ENCODE measurements at regions not wholly inside any gene's neighbourhood (a gene's known extent, or its start where the extent isn't known, plus 50 kb on each side); places are given as distances from the start of the nearest gene placed in this dataset.

DNA sequence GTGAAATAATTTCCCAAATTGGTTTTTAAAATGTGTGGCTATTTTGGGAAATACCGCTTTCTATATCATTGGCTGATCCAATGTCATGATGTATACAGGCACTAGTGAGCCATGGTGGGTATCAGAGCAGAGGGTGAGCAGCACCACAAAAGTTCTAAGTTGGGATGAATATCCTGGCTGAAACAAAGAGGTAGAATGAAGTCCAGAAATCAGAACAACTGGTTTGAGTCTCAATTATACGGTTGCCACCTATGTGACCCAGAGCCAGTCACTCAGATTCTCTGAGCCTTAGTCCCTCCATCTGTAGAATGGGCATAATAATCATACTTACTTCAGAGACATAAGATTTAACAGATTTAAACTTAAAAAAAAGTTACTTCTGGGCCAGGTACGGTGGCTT is 172.3 kb downstream of the ZFP64 start:
- H3K4me1 ChIP-seq (ENCODE audit: control insufficient read depth, extremely low read depth, insufficient read depth, low read length): peaks cover 3% of the 10 kb centered on the region
- no peaks in the 10 kb centered on the region for H4K20me1 ChIP-seq (ENCODE audit: control insufficient read depth, extremely low read depth, insufficient read depth, low read length)
- no peaks in the 10 kb centered on the region for H3K27me3 ChIP-seq (ENCODE audit: control insufficient read depth, extremely low read depth, insufficient read depth, low read length)
- no peak for FAIRE-seq
- no peak overlapping the region for H2AFZ ChIP-seq (ENCODE audit: control insufficient read depth, low read length)
- TF ChIP-seq, protein P1, sequence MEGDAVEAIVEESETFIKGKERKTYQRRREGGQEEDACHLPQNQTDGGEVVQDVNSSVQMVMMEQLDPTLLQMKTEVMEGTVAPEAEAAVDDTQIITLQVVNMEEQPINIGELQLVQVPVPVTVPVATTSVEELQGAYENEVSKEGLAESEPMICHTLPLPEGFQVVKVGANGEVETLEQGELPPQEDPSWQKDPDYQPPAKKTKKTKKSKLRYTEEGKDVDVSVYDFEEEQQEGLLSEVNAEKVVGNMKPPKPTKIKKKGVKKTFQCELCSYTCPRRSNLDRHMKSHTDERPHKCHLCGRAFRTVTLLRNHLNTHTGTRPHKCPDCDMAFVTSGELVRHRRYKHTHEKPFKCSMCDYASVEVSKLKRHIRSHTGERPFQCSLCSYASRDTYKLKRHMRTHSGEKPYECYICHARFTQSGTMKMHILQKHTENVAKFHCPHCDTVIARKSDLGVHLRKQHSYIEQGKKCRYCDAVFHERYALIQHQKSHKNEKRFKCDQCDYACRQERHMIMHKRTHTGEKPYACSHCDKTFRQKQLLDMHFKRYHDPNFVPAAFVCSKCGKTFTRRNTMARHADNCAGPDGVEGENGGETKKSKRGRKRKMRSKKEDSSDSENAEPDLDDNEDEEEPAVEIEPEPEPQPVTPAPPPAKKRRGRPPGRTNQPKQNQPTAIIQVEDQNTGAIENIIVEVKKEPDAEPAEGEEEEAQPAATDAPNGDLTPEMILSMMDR (optimal IDR thresholded peaks at IDR 0.05 in 1 of 3, IDR thresholded peaks at IDR 0.05 in 1 of 3, conservative IDR thresholded peaks at IDR 0.05 in 1 of 3; ENCODE audit: extremely low read depth in 1 of 3, insufficient read depth in 2 of 3, low read length in 3 of 3): no peak
- no peak for TF ChIP-seq EZH2 (IDR thresholded peaks at IDR 0.05; ENCODE audit: low read length)
- dilution Hi-C loops (cut with MboI; ENCODE audit: extremely low pct_ligation_motif_present, low sequenced_read_pairs): no loop called here
- no peak overlapping the region for H3K4me2 ChIP-seq (ENCODE audit: control insufficient read depth, extremely low read depth, insufficient read depth, low read depth, low read length)
- H3K9ac ChIP-seq (ENCODE audit: control insufficient read depth, extremely low read depth, insufficient read depth, low read length): no peak overlapping the region
- H3K4me3 ChIP-seq (ENCODE audit: control insufficient read depth in 2 of 3, extremely low read depth in 1 of 3, insufficient read depth in 2 of 3, low read depth in 1 of 3, low read length in 3 of 3): no peak overlapping the region
- no peak for DNase-seq (ENCODE audit: low read depth, low spot score)
- no peak overlapping the region for H3K27ac ChIP-seq (ENCODE audit: control insufficient read depth, insufficient read depth, low read length)
- no peaks in the 10 kb centered on the region for H3K36me3 ChIP-seq (ENCODE audit: control insufficient read depth in 2 of 2, extremely low read depth in 1 of 2, insufficient read depth in 2 of 2, low read length in 2 of 2)
- H3K79me2 ChIP-seq (ENCODE audit: control insufficient read depth, insufficient read depth, low read length): no peaks in the 10 kb centered on the region
- no peaks in the 10 kb centered on the region for H3K9me3 ChIP-seq (ENCODE audit: control insufficient read depth, low read depth, low read length)
- no peaks in the 10 kb centered on the region for H3K9me1 ChIP-seq (ENCODE audit: control insufficient read depth, extremely low read depth, insufficient read depth, low read length)

DNA sequence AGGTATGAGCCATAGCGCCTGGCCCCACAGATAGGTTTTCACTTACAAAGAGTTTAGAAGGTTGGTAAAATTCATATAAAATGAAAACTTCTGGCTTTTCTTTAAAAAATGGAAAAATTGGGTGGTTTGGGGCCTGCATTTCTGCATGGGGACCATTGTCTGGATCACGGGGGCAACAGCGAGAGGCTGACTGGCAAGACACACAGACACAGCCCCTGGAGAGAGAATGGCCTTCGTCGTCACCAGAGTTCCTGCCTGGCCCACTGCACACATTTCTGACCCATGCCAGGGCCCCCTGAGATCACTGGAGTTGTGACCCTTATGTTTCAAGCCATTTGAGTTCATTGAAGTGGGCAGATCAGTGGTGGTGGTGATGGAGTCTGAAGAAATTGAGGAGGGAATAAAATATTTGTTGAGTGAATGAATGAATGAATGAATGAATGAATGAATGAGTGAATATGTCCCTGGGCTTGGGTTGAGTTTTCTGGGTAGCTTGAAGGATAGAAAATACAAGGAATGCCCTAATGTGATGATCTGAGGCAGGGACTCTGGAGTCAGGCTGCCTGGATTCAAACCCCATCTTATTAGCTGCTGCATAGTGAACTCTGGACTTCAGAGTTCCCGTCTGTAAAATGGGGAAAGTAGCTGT is 173.8 kb downstream of the ZFP64 start:
- FAIRE-seq (no peak), DNase-seq (ENCODE audit: low read depth, low spot score) (no peak)
- Histone ChIP-seq H4K20me1 (ENCODE audit: control insufficient read depth, extremely low read depth, insufficient read depth, low read length) (no peaks in the 10 kb centered on the region), H3K27me3 (ENCODE audit: control insufficient read depth, extremely low read depth, insufficient read depth, low read length) (no peaks in the 10 kb centered on the region), H3K9ac (ENCODE audit: control insufficient read depth, extremely low read depth, insufficient read depth, low read length) (no peak overlapping the region), H3K4me3 (ENCODE audit: control insufficient read depth in 2 of 3, extremely low read depth in 1 of 3, insufficient read depth in 2 of 3, low read depth in 1 of 3, low read length in 3 of 3) (no peak overlapping the region), H3K79me2 (ENCODE audit: control insufficient read depth, insufficient read depth, low read length) (no peaks in the 10 kb centered on the region), H3K36me3 (ENCODE audit: control insufficient read depth in 2 of 2, extremely low read depth in 1 of 2, insufficient read depth in 2 of 2, low read length in 2 of 2) (no peaks in the 10 kb centered on the region), H3K4me2 (ENCODE audit: control insufficient read depth, extremely low read depth, insufficient read depth, low read depth, low read length) (no peak overlapping the region), H3K9me1 (ENCODE audit: control insufficient read depth, extremely low read depth, insufficient read depth, low read length) (no peaks in the 10 kb centered on the region), H3K9me3 (ENCODE audit: control insufficient read depth, low read depth, low read length) (no peaks in the 10 kb centered on the region), H2AFZ (ENCODE audit: control insufficient read depth, low read length) (no peak overlapping the region), H3K27ac (ENCODE audit: control insufficient read depth, insufficient read depth, low read length) (no peak overlapping the region), H3K4me1 (ENCODE audit: control insufficient read depth, extremely low read depth, insufficient read depth, low read length) (peaks cover 3% of the 10 kb centered on the region)
- dilution Hi-C loops (cut with MboI; ENCODE audit: extremely low pct_ligation_motif_present, low sequenced_read_pairs): no loop called here
- TF ChIP-seq, protein P1 (optimal IDR thresholded peaks at IDR 0.05 in 1 of 3, IDR thresholded peaks at IDR 0.05 in 1 of 3, conservative IDR thresholded peaks at IDR 0.05 in 1 of 3; ENCODE audit: extremely low read depth in 1 of 3, insufficient read depth in 2 of 3, low read length in 3 of 3): no peak
- TF ChIP-seq EZH2 (IDR thresholded peaks at IDR 0.05; ENCODE audit: low read length): no peak
